GM12878 (cell line): ENCODE measurements at regions not wholly inside any gene's neighbourhood (a gene's known extent, or its start where the extent isn't known, plus 50 kb on each side); places are given as distances from the start of the nearest gene placed in this dataset.

Experiments used
- ATAC-seq: fragments of 200-7000 bp; cut with Tn5 transposase; 3 replicates; pipeline ENCODE4 v1.9.1; 2020; ENCODE audit warnings: mild to moderate bottlenecking, moderate library complexity
- BruUV-seq: library from RNA; stranded (reverse); fragments of 400-500 nt; replicated peaks from 2 replicates; lab custom pipeline; 2021; lab: Mats Ljungman, UMichigan
- CTCF ChIA-PET: fragments of 300-600 bp; sonication (Branson Sonifier 250); formaldehyde crosslinking; extraction: SDS; loops from one replicate; lab custom pipeline; 2021; ENCODE audit warnings: inconsistent platforms; lab: Yijun Ruan, JAX
- POLR2A ChIA-PET: fragments of 350-600 bp; formaldehyde crosslinking; extraction: SDS; loops from one replicate; lab custom pipeline; 2021; ENCODE audit warnings: inconsistent platforms; lab: Charles Lee
- RAD21 ChIA-PET: fragments of 300-600 bp; sonication (Branson Sonifier 250); formaldehyde crosslinking; loops from one replicate; lab custom pipeline; 2023; ENCODE audit warnings: antibody characterized with exemption; ENCODE audit not compliant: unreplicated experiment; lab: Charles Lee
- SMC1A ChIA-PET: fragments of 300-600 bp; sonication (Branson Sonifier 250); formaldehyde crosslinking; loops from one replicate; lab custom pipeline; 2023; ENCODE audit not compliant: unreplicated experiment, uncharacterized antibody; lab: Charles Lee
- DNase-seq: peaks from one replicate; pipeline ENCODE4 v3.0.0-alpha.2; 2011; ENCODE audit warnings: low read depth, low spot score
- FAIRE-seq: peaks from 3 replicates; lab custom pipeline; 2011; peaks lifted over from hg19 to GRCh38; lab: Jason Lieb, UNC
- H2AFZ ChIP-seq: 2 replicates; pipeline ENCODE4 v1.6.0; 2011; ENCODE audit warnings: low read depth, low read length, control low read depth; ENCODE audit not compliant: control insufficient read depth
- H3K27ac ChIP-seq: 2 replicates; pipeline ENCODE4 v1.5.1; 2011; ENCODE audit warnings: control low read depth; ENCODE audit not compliant: control insufficient read depth, insufficient read depth
- H3K27me3 ChIP-seq, 2 experiments: replicated peaks in 1 of 2; 2 replicates each; pipeline versions ENCODE4 v1.6.0 to v1.6.1; 2011; ENCODE audit warnings: low read length in 1 of 2; ENCODE audit not compliant: control insufficient read depth in 2 of 2, insufficient read depth in 2 of 2
- H3K36me3 ChIP-seq, 2 experiments: 2 replicates each; pipeline ENCODE4 v1.5.1; 2011; ENCODE audit warnings: low read length in 1 of 2; ENCODE audit not compliant: control insufficient read depth in 2 of 2, insufficient read depth in 2 of 2
- H3K4me1 ChIP-seq: 2 replicates; pipeline ENCODE4 v1.6.1; 2011; ENCODE audit warnings: mild to moderate bottlenecking, low read length, moderate library complexity, mixed read lengths; ENCODE audit not compliant: control insufficient read depth, insufficient read depth
- H3K4me2 ChIP-seq: 2 replicates; pipeline ENCODE4 v1.6.0; 2011; ENCODE audit warnings: control low read depth; ENCODE audit not compliant: control insufficient read depth, insufficient read depth
- H3K4me3 ChIP-seq: fragments of 200-600 bp; sonication (generic); 2 replicates; pipeline ENCODE4 v1.5.1; 2016
- H3K79me2 ChIP-seq: 2 replicates; pipeline ENCODE4 v1.6.0; 2011; ENCODE audit warnings: low read length; ENCODE audit not compliant: control insufficient read depth, insufficient read depth
- H3K9ac ChIP-seq: 2 replicates; pipeline ENCODE4 v1.8.0; 2011; ENCODE audit warnings: low read length, control low read depth, mixed read lengths; ENCODE audit not compliant: control insufficient read depth, insufficient read depth
- H3K9me3 ChIP-seq: replicated peaks from 3 replicates; pipeline ENCODE4 v1.5.1; 2011; ENCODE audit warnings: mild to moderate bottlenecking, low read length; ENCODE audit not compliant: control insufficient read depth, insufficient read depth
- H4K20me1 ChIP-seq: 2 replicates; pipeline ENCODE4 v1.6.0; 2011; ENCODE audit not compliant: control insufficient read depth, insufficient read depth
- CREB1 ChIP-seq: IDR thresholded peaks from 2 replicates; pipeline ENCODE4 v1.6.1; 2012; ENCODE audit warnings: low read depth, mild to moderate bottlenecking, inconsistent platforms
- DPF2 ChIP-seq: fragments of 450-650 bp; IDR thresholded peaks from 2 replicates; pipeline ENCODE4 v1.6.1; 2017; ENCODE audit warnings: mild to moderate bottlenecking
- GABPA ChIP-seq: IDR thresholded peaks from 2 replicates; pipeline ENCODE4 v1.6.1; 2014; ENCODE audit warnings: antibody characterized with exemption, low read depth, mild to moderate bottlenecking, inconsistent platforms
- MAX ChIP-seq: IDR thresholded peaks from 2 replicates; pipeline ENCODE4 v1.6.1; 2012; ENCODE audit warnings: low read depth, low read length, improper control_type of control experiment
- MTA3 ChIP-seq: IDR thresholded peaks from 2 replicates; pipeline ENCODE4 v1.6.1; 2012; ENCODE audit warnings: low read length, inconsistent platforms, borderline replicate concordance
- NBN ChIP-seq: fragments of 450-650 bp; IDR thresholded peaks from 2 replicates; pipeline ENCODE4 v1.6.1; 2016
- RAD51 ChIP-seq: fragments of 450-650 bp; IDR thresholded peaks from 2 replicates; pipeline ENCODE4 v1.6.1; 2016; ENCODE audit warnings: moderate library complexity, mild to moderate bottlenecking, inconsistent platforms
- RELB ChIP-seq: fragments of 450-650 bp; IDR thresholded peaks from 2 replicates; pipeline ENCODE4 v1.6.1; 2017; ENCODE audit warnings: low read depth, mild to moderate bottlenecking, moderate library complexity
- SMAD1 ChIP-seq: fragments of 450-650 bp; IDR thresholded peaks from 2 replicates; pipeline ENCODE4 v1.6.1; 2018; ENCODE audit warnings: mild to moderate bottlenecking, low read depth; ENCODE audit not compliant: partially characterized antibody
- TCF12 ChIP-seq: IDR thresholded peaks from 2 replicates; pipeline ENCODE4 v1.6.1; 2011; ENCODE audit warnings: low read depth, mild to moderate bottlenecking, low read length
- ZNF217 ChIP-seq: fragments of 450-650 bp; IDR thresholded peaks from 2 replicates; pipeline ENCODE4 v1.6.1; 2017; ENCODE audit warnings: antibody characterized with exemption, mild to moderate bottlenecking
- ZSCAN29 ChIP-seq: fragments of 450-650 bp; IDR thresholded peaks from 2 replicates; pipeline ENCODE4 v1.6.1; 2017; ENCODE audit warnings: mild to moderate bottlenecking, moderate library complexity
- ZZZ3 ChIP-seq: IDR thresholded peaks from 2 replicates; pipeline ENCODE4 v1.6.1; 2011; ENCODE audit warnings: low read depth; ENCODE audit not compliant: control insufficient read depth, insufficient read length
- whole genome bisulfite sequencing: methylation state at CpG from one replicate; pipeline ENCODE4 v1.1.6; 2016; ENCODE audit warnings: low lambda C conversion rate; ENCODE audit not compliant: insufficient replicate concordance, insufficient coverage; ENCODE audit errors: missing lambda C conversion rate; 5-methylcytosine and 5-hydroxymethylcytosine counted together
- in situ Hi-C: fragments of 300-500 bp; cut with MboI; formaldehyde crosslinking; loops from 9 replicates; pipeline ENCODE4 v1.14.3; 2018; ENCODE audit warnings: mixed read lengths
- intact Hi-C: fragments of 100-400 bp; cut with micrococcal nuclease; formaldehyde crosslinking; loops from one replicate; pipeline ENCODE4 v1.14.2; 2022; ENCODE audit not compliant: unreplicated experiment
- TF ChIP-seq, protein P1 (sequence below): IDR thresholded peaks from 2 replicates; pipeline ENCODE4 v1.6.1; 2012; ENCODE audit warnings: low read length, inconsistent platforms

DNA sequence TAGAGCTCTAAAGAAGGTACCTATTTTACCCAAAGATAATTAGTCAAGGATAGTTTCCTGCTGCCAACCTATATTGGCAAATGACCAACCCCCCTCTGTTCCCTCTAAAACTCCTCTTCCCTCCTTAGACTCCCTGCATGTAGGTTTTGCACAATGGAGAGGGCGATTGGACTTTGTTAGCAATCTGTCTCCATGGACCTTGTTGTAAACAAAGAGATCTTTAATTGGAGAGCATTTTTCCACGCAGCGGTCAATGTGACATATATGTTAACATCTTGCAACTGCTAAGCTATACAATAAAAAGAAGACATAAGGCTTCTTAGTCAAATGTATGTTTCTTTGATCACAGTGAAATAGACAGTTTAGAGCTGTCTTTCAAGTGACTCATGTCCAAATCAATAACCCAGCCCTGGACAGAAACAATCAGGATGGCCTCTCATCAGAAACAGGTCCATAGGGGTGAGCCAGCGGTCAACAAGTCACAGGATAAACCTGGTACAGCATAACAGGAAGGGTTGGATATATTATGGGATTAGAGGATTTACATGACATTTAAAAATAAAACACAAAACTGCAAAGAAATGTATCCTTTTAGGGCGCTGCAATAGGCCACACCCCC lies 69.7 kb upstream of the UBL3 start:
- 49% methylated on average over 4 of the region's 5 CpGs for WGBS
- peaks cover 5% of the 10 kb centered on the region; the same call in 1 of the 2 replicates for H3K4me1 ChIP-seq
- no peak overlapping the region for H3K4me2 ChIP-seq
- intact Hi-C loops, result loop anchor here (5.0 kb wide), 2 partner anchors 73 to 148 kb away; no protein-coding TSS in a partner anchor
- H3K27me3 ChIP-seq, result no peaks in the 10 kb centered on the region
- in situ Hi-C loops, result loop anchor here (5.0 kb wide), 1 partner anchor 148 kb away; no protein-coding TSS in a partner anchor
- H2AFZ ChIP-seq, result no peak overlapping the region
- no peak for DNase-seq
- CTCF ChIA-PET, result interaction anchor here (0.7 to 11.6 kb wide), 6 partner anchors 14 to 413 kb away, joined by 3 to 225 read pairs (median 4); partner anchors contain the start of gene UBL3
- POLR2A ChIA-PET, result no interaction called here
- H4K20me1 ChIP-seq, result no peaks in the 10 kb centered on the region
- RAD21 ChIA-PET, result no interaction called here
- H3K79me2 ChIP-seq, result no peaks in the 10 kb centered on the region
- no TSS peak for BruUV-seq
- H3K9me3 ChIP-seq, result no peaks in the 10 kb centered on the region
- SMC1A ChIA-PET, result interaction anchor here (0.7 to 9.1 kb wide), 5 partner anchors 10 to 192 kb away, joined by 3 to 119 read pairs (median 3); partner anchors contain the start of gene UBL3
- no peaks in the 10 kb centered on the region for H3K36me3 ChIP-seq
- H3K4me3 ChIP-seq, result no peak overlapping the region
- TF ChIP-seq SMAD1 (no peak), MTA3 (no peak), TCF12 (no peak), ZNF217 (no peak), MAX (no peak), GABPA (no peak), CREB1 (no peak), ZSCAN29 (no peak), NBN (no peak), RAD51 (no peak), ZZZ3 (no peak), RELB (no peak), DPF2 (no peak)
- TF ChIP-seq, protein P1, sequence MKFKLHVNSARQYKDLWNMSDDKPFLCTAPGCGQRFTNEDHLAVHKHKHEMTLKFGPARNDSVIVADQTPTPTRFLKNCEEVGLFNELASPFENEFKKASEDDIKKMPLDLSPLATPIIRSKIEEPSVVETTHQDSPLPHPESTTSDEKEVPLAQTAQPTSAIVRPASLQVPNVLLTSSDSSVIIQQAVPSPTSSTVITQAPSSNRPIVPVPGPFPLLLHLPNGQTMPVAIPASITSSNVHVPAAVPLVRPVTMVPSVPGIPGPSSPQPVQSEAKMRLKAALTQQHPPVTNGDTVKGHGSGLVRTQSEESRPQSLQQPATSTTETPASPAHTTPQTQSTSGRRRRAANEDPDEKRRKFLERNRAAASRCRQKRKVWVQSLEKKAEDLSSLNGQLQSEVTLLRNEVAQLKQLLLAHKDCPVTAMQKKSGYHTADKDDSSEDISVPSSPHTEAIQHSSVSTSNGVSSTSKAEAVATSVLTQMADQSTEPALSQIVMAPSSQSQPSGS, result no peak
- TF ChIP-seq, all 136 proteins: peak for 0
- Histone ChIP-seq H3K9ac (no peak overlapping the region), H3K27ac (no peak overlapping the region)
- ATAC-seq (no peak), FAIRE-seq (no peak)
